ENCODE measurements at regions not wholly inside any gene's neighbourhood (a gene's known extent, or its start where the extent isn't known, plus 50 kb on each side); places are given as distances from the start of the nearest gene placed in this dataset.
"Not testable (repeated sequence)": the region's sequence is repeated elsewhere in the genome, so short reads cannot be mapped to it uniquely, and the experiment has no call there.

DNA sequence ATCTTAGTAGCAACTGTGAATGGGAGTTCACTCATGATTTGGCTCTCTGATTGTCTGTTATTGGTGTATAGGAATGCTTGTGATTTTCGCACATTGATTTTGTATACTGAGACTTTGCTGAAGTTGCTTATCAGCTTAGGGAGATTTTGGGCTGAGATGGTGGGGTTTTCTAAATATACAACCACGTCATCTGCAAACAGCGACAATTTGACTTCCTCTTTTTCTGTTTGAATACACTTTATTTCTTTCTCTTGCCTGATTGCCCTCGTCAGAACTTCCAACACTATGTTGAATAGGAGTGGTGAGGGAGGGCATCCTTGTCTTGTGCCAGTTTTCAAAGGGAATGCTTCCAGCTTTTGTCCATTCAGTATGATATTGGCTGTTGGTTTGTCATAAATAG is 1883.1 kb upstream of the TENM3 start:
- DNase-seq = not testable (repeated sequence)

DNA sequence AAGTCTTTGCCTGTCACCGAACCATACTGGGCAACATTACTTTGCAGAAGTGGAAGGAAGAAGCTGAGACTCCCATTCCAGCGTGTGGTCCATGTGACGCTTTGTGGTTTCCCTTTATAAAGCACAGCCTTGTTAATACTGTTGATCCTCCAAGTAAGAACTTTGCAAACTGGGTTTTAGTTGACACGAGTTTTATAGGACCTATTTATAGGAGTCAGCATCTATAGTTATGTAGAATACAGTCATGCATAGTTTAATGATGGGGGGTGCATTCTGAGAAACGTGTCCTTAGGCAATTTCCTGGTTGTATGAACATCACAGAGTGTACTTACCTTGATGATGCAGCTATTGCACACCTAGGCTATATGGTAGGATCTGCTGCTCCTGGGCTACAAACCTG is 1879.4 kb upstream of the TENM3 start:
- no peak for DNase-seq

DNA sequence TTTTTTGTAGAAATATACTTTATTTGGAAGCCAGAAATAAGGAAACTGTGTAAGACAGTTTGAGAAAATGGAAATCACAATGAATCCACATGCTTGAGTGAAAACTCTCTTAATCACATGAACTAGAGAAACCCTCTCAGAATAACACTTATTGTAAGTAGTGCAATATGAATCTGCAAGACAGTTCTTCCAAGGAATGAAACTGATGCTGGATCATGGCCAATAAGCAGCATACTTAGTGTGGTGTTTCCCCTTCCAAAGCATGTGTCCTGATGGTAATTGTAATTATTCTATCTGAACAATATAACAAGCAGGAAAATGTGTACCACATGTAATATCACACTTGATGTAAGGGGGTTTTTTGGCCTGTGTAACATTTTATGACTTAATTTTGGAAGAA is 1870.5 kb upstream of the TENM3 start:
- DNase-seq = no peak

DNA sequence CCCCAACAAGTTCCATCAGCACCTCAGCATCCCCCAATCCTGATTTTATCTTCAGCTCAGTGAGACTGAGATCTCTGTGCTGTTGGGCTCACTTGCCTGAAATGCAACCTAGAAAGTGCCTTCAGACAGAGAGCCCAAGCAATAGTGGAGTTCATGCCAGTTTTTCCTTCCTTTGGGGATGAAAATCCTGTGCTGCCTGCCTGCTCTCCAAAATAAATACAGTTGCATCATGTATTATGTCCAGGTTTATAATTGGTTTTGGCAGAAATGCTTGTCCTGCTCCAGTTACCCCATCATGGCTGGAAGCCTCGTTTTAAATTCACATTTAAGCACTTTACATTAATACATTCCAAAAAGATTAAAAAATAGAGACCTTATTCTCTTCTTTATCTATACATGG is 1865.5 kb upstream of the TENM3 start:
- DNase-seq = no peak

- DNase-seq = peak; percentile 29 to 52
These were observed 1862.5 kb upstream of the TENM3 start for GRCh38 chr4:180380733-180381132.

DNA sequence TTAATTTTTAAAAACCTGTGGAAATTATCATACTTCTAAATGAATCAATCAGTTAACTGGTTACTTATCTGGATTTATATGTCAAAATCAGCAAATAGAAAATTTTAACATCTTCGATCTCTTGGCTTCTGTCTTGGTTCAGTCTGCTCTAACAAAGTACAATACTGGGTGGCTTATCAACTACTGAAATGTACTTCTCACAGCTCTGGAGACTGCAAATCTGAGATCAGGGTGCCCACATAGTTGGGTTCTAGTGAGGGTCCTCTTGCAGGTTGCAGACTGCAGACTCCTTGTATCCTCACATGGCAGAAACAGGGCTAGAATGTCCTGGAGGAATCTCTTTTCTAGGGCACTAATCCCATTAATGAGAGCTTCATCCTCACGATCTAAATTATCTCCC is 1851.6 kb upstream of the TENM3 start:
- DNase-seq = no peak

DNA sequence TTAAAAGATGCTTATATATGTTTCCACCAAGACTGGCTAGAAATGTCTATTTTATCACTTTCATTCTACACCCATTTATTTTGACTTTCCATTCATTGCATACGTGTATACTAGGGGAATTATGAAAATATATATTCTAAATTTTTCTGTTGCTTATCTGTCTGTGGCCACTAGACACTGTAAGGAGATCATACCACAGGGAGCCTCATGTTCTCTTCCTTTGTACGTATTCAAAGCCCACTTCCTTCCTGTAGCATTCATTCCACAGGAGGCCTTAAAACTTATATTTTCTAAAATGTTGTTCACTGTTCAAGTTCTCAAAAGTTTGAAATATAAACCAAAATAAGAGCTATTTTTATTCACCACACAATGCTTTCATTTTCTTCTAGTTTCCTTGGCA is 1848.9 kb upstream of the TENM3 start:
- no peak for DNase-seq

- DNase-seq = no peak
These were observed 1848.5 kb upstream of the TENM3 start for GRCh38 chr4:180394730-180395129.

GRCh38 chr4:180398564-180398963 is 1844.6 kb upstream of the TENM3 start:
- DNase-seq = no peak

- no peak for DNase-seq
These were observed 1835.8 kb upstream of the TENM3 start for GRCh38 chr4:180407275-180407885.

- no peak for DNase-seq
These were observed 1824.2 kb upstream of the TENM3 start for GRCh38 chr4:180418819-180419531.

DNA sequence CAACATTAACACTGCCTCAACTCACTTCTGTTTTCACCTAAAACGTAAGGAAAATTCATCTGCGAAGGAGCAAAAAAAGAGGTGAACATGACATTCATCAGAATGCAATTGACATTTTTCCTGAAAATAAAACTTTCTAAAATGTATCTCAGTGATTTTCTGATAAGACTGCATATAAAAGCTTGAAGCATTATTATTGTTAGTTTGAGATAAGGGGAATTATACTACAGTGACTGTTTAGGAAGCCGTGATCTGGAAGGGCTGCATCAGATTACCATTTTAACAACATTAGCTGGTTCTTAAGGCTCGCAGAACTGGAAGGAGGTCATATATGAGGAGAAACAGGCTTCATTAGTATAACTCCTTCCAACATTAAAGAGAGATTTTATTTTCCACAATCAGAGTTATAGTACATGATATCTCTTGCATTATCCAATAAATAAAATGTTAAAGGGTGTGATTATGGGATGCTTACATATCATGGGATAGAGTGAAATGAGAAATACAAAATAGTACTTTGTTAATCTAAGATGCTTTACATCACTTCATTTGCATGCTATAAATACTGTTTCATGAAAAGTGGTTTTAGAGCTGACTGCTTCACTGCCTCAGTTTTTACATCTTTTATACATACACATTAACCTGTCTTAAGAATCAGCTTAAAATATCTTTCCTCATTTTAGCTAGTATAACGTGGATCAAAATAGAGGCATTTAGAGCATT is 1820.1 kb upstream of the TENM3 start:
- no peak for DNase-seq

GRCh38 chr4:180423712-180424057 is 1819.5 kb upstream of the TENM3 start:
- DNase-seq = no peak

DNA sequence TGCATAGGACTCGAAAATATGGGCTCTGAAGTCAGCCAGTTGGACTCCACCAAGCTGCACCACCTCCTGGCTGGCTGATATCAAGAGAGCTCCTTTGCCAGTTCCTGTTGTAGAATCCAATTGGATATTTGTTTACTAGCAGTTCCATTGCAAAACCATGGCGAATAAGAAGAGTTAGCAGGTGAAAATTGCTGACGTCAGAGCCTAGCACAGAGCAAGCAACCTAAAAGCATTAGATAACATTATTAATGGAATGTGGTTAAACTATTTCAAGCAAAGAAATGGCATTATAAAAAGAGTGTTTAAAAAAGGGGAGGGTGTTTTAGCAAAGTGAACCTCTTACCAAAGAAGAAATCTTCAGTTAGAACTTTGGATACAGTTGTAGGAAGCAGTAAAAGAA is 1816.3 kb upstream of the TENM3 start:
- DNase-seq = no peak

DNA sequence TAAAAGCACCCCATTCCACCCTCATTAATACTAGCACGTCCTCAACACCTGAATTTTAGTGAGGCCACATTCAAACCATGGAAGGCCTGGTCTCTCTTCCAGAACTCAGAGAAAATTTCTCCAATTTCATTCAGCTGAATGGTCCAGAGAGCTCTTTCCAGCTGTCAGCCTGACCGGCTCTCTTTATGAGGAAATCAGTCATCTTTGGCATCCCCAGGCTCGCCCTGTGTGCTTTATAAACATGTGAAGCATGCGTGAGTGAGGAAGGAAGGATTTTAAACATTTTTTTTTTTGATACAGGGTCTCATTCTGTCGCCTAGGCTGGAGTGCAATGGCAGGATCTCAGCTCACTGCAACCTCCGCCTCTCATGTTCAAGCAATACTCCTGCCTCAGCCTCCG is 1812.9 kb upstream of the TENM3 start:
- no peak for DNase-seq

DNA sequence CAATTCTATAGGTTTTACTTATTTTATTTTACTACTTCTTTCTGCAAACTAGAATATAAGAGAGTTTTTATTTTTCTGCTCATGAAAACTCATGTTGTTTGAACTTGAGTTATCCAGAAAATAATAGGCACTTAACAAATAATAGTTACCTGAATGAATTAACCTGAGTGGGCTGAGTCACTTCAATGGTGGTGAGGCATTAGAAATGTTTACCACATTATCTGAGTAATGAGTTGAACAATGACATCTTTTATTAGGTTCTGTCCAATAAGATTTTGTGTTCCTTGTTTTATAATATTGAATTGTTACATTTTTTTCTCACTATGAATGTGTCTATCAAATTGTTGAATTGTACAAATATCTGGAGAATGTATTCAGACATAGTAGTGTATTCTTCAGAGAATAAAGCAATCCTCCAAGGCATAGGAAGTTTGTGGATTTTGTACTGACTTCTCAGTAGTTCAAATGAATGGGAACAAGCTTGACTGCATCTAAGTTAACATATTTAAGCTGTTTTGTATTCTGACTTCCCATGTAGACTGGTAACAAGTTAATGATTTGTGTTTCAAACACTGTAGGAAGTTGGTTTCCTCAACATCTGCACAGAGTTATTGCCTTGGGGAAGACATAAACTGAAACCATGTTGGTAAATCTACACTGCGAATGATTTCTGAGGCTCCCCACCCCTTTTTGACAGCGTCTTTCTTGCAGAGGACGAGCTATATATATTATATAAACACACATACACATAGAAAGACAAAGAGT is 1808.9 kb upstream of the TENM3 start:
- no peak for DNase-seq

DNA sequence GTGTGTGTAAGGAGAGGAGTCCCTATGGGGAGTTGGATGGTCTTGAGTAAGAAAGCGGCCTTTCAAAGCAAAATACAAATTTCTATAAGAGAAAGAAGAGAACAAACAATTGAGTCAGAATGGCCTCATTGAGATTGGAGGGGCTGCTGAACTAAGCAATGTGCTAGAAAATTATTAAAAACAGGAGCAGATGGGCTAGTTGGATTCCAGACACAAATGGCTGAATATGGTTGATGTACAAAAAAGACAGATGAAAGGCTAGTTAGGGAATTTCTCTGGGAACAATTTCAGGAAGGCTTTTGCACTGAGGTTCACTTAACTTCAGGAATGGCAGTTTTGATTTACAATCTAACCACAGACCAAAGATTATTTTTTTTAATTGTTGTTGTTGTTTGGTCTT is 1806.8 kb upstream of the TENM3 start:
- no peak for DNase-seq

GRCh38 chr4:180437601-180438000 is 1805.6 kb upstream of the TENM3 start:
- DNase-seq = no peak

- no peak for DNase-seq
These were observed 1794.9 kb upstream of the TENM3 start for GRCh38 chr4:180448306-180448705.

DNA sequence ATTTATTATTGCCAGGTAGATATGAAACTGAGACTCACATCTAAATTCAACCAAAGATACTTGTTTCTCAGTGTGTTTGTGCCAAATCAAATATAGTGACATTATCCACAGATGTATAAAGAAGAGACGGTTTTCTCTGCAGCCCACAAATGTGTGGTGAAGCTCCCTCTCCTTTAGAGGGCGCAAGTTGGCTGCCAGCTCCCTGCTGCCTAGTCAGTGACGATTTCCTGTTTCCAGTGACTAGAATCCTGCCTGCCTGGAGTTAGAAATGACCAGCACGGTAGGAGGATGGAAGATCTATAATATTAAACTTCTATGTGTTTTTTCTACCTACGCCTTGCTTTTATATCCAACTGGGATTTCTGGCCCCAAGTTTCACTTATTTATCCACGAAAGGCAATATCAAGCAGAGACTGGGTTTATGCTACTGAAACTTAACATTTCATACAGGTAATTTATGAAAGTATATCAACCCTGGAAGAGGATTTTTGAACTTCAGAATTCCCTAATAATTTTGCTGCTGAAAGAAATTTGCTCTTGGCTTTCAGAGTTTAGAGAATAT is 1793.7 kb upstream of the TENM3 start:
- DNase-seq = peak; percentile 27 to 59

DNA sequence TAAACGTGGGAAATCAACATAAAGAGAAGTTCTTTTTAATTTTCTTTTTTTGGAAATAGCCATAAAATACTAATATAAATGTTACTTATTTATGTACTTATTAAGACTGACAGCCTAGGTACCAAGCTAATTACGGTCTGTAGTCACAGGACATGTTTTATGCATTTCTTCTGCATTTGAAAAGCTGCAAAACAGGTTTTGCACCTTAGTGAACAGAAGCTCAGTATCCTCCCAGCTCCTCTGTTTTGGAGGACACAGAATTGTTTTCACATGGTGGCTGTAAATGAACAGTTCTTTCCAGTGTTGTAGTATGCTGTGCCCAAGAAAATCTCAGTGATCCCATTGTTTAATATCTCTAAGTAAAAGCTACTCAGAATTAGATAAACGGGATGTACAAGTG is 1788.0 kb upstream of the TENM3 start:
- DNase-seq = no peak

DNA sequence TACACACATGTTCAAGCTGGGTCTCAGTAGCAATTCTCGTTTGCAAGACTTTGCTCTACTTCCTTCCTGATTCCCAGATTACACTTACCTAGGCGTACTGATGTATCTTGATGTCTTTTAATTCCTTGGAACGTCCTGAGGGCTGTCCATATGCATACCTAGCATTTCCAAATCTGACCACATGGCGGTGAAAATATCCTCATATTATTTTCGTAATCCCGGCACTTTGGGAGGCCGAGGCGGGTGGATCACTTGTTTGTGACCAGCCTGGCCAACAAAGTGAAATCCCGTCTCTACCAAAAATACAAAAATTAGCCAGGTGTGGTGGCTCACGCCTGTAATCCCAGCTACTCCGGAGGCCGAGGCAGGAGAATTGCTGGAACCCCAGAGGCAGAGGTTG is 1786.3 kb upstream of the TENM3 start:
- no peak for DNase-seq

GRCh38 chr4:180462116-180462515 is 1781.1 kb upstream of the TENM3 start:
- DNase-seq = no peak
